ENCODE measurements at regions not wholly inside any gene's neighbourhood (a gene's known extent, or its start where the extent isn't known, plus 50 kb on each side); places are given as distances from the start of the nearest gene placed in this dataset.

DNA sequence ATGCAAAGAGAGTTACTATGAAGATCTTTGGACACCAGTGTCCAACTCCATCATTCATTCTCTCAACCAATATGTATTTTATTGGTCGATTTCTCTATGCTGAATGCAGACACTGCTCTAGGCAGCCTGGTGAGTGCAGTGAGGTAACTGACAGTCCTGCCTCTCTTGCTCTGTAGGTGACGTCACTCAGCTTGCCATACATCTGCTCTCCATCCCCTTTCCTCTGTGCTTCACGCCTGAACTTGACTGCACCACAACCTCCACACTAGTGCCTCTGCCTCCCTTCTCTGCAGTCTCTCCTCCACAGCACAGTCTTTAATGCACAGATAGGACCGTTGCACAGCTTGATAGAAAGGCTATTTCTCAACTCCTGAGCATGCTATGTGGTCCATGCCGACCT lies 344.9 kb upstream of the NOCT start:
- TF ChIP-seq POLR2AphosphoS5 (IDR thresholded peaks at IDR 0.05; ENCODE audit: borderline replicate concordance, low read depth, low read length) (no peak), EZH2 (IDR thresholded peaks at IDR 0.05) (no peak)
